NCI-H82 (cell line): ENCODE measurements at regions not wholly inside any gene's neighbourhood (a gene's known extent, or its start where the extent isn't known, plus 50 kb on each side); places are given as distances from the start of the nearest gene placed in this dataset.

Experiments used
- DNase-seq: peaks from one replicate; lab custom pipeline; 2025; lab: John Stamatoyannopoulos, UW

DNA sequence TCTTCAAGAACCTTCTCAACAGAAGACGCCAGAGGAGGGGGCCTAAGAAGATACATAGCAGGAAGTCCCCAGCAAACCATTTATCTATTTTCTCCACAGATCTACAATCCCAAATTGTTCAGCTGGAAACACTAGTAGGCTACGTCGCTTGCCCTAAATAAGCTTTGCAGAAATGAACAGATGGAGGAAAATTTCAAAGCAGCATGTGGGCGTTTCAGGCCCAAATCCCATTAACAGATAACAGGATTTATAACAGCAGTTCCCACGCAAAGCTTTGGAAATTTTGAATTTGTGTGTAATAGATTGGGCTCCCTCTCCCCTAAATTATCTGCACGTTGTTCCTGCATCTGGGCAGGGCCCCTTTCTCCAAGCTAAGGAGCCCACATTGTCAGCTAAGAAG, 60.6 kb upstream of the FRMD4A start:
- DNase-seq: peak; percentile 93

DNA sequence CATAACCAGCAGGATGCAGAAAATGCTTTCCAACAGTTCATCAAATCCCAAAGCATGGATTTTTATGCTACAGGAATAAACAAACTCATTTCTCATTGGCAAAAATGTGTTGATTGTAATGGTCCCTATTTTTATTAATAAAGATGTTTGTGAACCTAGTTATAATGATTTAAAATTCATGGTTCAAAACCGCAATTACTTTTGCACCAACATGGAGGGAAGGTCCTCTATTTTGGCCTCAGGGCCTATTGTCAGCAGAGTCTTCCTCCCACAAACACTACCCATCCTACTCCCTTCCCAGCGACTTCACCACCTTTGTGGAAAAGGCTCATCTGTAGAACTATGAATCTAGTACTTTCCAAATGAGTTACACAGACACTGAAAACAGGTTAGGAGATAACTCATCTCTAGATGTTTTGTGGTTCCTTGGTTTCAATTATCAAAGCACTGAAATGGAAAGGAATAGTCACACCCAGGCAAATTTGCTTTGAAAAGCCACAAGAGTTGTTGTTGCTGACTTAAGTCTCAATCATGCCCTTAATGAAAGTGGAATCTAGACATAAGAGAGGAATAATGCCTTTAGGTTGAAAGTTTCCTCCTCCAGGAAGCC, 59.4 kb upstream of the FRMD4A start:
- DNase-seq: no peak

DNA sequence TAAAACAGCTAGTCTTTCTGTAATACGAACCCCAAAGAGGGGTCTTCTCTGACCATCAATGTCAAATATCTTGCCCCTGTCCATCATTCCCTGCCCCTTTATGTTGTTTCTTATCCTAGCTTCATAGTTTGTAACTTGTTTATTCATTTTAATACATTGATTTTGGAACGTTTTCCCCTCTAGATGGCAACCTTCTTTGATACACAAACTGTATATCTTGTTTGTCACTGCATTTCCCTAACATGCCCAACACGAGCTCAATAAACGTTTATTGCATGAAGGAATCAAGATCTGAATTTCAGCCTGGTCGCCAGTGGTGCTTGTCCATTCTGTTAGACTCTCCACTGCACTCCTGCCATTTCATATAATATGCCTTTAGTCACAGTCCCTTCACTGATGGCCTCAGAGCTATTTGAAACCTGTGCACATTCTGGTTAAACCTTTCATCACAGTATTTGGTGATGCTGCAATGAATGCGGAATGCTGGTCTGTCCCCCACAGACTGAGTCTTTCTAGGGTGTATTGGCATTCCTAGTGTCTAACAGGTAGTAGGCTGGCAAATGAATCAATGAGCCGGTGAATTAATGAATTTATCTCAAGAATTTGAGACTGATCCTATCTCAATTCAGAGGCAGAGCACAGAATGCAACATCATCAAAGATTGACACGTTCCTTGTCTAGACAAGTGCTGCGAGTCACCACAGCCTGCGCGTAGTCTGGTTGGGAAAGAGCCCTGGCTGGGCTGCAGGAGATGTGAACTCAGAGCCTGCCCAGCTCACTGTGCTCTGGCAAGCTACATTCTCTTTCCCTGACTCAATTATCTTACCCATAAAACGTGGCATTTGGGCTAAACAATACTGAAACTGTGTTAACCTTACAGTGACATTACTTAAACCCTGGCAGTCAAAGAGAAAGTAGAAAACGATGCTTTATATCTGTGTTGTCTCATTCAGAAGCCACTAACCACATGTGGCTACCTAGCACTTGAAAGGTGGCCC, 55.2 kb upstream of the FRMD4A start:
- DNase-seq: no peak

DNA sequence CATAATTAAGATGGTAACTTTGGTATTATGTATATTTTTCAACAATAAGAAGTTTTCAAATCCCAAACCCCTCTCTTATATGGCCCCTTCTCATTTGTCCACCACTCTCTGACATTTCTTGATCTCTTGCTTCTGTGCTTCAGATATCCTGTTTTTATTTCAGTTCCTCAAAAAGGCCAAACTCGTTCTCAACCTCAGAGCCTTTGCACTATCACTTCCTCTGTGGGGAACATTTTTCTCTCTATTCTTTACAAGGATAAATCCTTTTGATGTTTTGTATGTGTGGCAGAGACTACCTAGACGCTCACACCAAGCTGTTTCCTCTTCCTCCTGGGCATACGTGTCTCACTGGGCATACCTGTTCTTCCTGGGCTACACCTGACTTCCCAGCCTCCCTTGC, 54.2 kb upstream of the FRMD4A start:
- DNase-seq: no peak

DNA sequence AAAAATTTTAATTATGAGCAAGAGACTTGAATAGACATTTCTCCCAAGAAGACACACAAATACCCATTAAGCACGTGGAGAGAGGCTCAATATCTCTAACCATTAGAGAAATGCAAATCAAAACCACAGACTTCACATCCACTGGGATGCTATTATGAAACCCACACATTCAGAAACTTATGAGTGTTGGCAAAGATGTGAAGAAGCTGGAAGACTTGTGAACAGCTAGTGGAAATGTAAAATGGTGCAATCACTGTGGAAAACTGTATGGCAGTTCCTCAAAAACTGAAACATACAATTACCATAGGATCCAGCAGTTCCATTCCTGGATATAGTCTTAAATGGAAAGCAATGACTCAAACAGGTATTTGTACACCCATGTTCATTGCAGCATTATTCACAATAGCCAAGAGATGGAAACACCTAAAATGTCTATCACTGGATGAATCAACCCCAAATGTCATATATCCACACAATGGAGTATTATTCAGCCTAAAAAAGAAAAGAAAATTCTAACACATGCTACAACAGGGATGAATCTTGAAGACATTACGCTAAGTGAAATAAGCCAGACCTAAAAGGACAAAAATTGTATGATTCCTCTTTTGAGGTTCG, 53.5 kb upstream of the FRMD4A start:
- DNase-seq: no peak

DNA sequence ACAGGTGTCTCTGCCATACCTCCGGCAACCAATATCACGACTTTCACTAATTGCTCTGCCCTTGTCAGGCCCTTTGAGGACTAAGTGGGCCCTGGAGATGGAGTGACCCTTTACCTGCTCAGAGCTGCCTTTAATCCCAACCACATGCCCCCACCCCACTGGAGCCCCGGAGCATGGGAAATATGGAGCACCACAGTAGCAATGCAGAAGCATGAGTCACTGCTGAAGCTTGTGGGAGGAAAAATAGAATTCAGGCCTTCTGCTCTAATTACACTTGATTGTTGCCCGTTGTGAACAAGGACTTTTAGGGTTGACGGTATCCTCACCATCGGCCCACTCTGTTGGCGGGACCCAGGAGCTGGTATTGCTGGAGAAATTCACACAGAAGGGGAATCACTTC, 52.5 kb upstream of the FRMD4A start:
- DNase-seq: no peak

DNA sequence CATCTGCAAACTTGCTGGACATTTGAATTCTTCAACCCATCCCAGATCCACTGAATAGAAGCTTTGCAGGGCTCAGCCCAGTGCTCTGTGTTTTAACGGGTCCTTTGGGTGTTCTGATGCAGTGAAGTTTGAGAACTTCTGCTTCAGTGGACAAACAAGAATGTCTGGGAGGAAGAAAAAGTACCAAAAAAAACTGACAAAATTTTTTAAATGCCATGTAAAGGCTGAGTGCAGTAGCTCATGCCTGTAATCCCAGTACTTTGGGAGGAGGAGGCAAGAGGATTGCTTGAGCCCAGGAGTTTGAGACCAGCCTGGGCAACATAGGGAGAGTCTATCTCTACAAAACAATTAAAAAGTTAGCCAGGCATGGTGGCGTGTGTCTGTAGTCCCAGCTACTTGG, 51.8 kb upstream of the FRMD4A start:
- DNase-seq: no peak

DNA sequence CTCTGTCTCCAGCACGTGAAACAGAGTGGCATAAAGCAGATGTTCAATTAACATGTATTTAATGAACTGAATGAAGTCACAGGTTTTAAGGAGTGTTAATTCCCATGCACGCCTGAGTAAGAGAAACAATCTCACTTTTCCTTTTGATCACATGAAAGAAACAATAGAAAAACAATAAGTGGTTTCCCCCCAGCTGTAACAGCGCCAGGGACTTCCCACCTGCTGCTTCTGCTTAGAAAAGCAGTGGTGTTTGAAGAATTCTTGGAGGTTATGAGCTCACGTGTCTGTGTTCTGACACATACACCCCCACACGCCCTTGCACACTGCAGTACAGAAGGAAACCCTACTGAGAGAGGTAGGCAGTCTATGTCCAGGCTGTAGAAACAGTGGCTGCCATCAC, 51.3 kb upstream of the FRMD4A start:
- DNase-seq: no peak

DNA sequence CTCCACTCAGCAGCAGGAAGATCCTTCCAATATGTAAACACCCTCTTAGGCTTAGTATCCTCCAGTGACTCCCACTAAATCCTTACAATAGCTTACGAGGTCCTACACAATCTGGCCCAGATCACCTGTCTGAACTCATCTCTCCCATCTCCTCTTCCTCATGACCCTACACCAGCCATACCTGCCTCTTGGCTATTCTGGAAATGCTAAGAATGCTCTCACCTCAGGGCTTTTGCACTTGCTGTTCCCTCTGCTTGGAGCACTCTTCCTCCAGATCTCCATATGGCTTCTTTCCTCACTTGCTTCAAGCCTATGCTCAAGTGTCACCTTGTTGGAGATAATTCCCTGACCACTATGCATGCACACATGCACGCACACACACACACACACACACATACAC, 50.8 kb upstream of the FRMD4A start:
- DNase-seq: peak; percentile 51

DNA sequence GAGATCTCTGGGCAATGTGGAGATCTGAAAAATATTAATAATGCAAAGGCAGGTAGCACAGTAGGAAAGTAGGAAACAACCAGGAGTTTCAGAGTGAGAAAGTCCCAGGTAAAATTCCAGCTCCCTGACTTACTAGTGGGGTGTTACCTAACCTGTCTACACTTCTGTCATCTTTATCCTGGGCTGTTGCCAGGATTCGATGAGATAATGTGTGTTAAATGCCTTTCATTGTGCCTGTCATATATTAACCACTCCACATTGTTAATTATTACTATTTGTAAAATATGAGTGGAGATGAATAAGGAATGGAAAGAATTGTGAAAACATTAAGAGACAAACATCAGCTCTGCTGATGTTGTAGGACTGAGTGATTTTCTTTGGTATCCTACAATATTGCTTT, 50.0 kb upstream of the FRMD4A start:
- no peak for DNase-seq
